ENCODE measurements at regions not wholly inside any gene's neighbourhood (a gene's known extent, or its start where the extent isn't known, plus 50 kb on each side); places are given as distances from the start of the nearest gene placed in this dataset.

DNA sequence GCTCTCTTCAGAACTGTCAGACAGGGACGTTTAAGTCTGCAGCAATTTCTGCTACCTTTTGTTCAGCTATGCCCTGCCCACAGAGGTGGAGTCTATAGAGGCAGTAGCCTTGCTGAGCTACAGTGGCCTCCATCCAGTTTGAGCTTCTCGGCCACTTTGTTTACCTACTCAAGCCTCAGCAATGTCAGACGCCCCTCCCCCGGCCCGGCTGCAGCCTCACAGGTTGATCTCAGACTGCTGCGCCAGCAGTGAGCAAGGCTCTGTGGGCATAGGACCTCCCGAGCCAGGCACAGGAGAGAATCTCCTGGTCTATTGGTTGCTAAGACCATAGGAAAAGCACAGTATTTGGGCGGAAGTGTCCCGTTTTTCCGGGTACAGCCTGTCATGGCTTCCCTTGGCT, 89.9 kb upstream of the PDC start:
- POLR2A ChIA-PET: no interaction called here
- H3K9ac ChIP-seq (ENCODE audit: low read length): no peak overlapping the region

DNA sequence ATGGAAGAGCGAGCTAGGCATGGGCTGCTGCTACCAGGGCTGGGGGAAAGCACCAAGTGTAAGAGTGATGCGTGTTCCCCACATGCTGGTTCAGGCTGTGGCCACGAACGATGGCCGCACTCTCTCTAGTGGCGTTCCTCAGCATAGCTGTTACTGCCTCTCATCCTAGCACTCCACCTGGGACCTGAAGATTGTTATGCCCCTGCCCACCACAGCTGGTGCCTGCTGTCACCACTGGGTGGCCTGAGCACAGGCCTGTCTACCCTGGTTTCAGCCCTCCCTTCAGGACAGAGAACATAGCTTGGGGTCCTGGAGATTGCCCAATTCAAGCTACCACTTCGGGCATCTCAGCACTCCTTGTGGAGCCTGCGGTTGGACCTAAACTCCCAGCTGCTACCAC, 80.1 kb upstream of the PDC start:
- no peak overlapping the region for H3K4me3 ChIP-seq (replicated peaks in 1 of 2; ENCODE audit: low read depth in 1 of 2, low read length in 2 of 2)
- CTCF ChIA-PET: interaction anchor here (1.1 kb wide), 1 partner anchor 445 kb away, joined by 3 read pairs; no protein-coding TSS in a partner anchor
- no peak overlapping the region for H2AFZ ChIP-seq (ENCODE audit: low read depth, low read length, poor library complexity, severe bottlenecking)
- no peak overlapping the region for H3K9ac ChIP-seq (ENCODE audit: low read length)
- H3K27ac ChIP-seq (ENCODE audit: low read depth, low read length): no peak overlapping the region
- H3K79me2 ChIP-seq (ENCODE audit: insufficient read depth, low read length): no peaks in the 10 kb centered on the region
- H3K9me3 ChIP-seq (ENCODE audit: control insufficient read depth in 1 of 2, insufficient read depth in 1 of 2, low read depth in 1 of 2, low read length in 2 of 2): no peaks in the 10 kb centered on the region
- POLR2A ChIA-PET: no interaction called here
- no peaks in the 10 kb centered on the region for H3K4me1 ChIP-seq (ENCODE audit: control insufficient read depth in 1 of 2, insufficient read depth in 2 of 2, low read length in 2 of 2)
- intact Hi-C loops (cut with micrococcal nuclease): no loop called here
- BruUV-seq (replicated peaks): no TSS peak
- no peaks in the 10 kb centered on the region for H3K36me3 ChIP-seq (ENCODE audit: control insufficient read depth in 1 of 2, insufficient read depth in 2 of 2, low read length in 2 of 2)
- TF ChIP-seq JUND (IDR thresholded peaks at IDR 0.05): no peak
- TF ChIP-seq, protein P1, sequence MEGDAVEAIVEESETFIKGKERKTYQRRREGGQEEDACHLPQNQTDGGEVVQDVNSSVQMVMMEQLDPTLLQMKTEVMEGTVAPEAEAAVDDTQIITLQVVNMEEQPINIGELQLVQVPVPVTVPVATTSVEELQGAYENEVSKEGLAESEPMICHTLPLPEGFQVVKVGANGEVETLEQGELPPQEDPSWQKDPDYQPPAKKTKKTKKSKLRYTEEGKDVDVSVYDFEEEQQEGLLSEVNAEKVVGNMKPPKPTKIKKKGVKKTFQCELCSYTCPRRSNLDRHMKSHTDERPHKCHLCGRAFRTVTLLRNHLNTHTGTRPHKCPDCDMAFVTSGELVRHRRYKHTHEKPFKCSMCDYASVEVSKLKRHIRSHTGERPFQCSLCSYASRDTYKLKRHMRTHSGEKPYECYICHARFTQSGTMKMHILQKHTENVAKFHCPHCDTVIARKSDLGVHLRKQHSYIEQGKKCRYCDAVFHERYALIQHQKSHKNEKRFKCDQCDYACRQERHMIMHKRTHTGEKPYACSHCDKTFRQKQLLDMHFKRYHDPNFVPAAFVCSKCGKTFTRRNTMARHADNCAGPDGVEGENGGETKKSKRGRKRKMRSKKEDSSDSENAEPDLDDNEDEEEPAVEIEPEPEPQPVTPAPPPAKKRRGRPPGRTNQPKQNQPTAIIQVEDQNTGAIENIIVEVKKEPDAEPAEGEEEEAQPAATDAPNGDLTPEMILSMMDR (IDR thresholded peaks at IDR 0.05 in 2 of 3, conservative IDR thresholded peaks at IDR 0.05 in 1 of 3; ENCODE audit: borderline replicate concordance in 1 of 3, insufficient read depth in 1 of 3, low read depth in 2 of 3, low read length in 2 of 3): 0 out of 6 replicates have a peak, but pooled peaks of 1 of the 3 experiments have one; percentile 8
- ATAC-seq (0 out of 2 replicates have a peak, but pooled peaks have one; percentile 52), DNase-seq (ENCODE audit: low read depth, low spot score) (no peak)
- H3K9me2 ChIP-seq (ENCODE audit: insufficient read depth): no peaks in the 10 kb centered on the region
- no peaks in the 10 kb centered on the region for H3K27me3 ChIP-seq (ENCODE audit: insufficient read depth, low read length)
- H4K20me1 ChIP-seq (ENCODE audit: insufficient read depth): no peaks in the 10 kb centered on the region
- RAD21 ChIA-PET (ENCODE audit: low non-redundant PET in 1 of 2, low total read pairs in 2 of 2, uncharacterized antibody in 2 of 2, unreplicated experiment in 2 of 2): no interaction called here
- H3K4me2 ChIP-seq (ENCODE audit: low read length): no peak overlapping the region

More for the DNA sequence above, 89.9 kb upstream of the PDC start:
- no peaks in the 10 kb centered on the region for H4K20me1 ChIP-seq (ENCODE audit: insufficient read depth)
- ATAC-seq (no peak), DNase-seq (ENCODE audit: low read depth, low spot score) (no peak)
- no peaks in the 10 kb centered on the region for H3K9me2 ChIP-seq (ENCODE audit: insufficient read depth)
- no peak overlapping the region for H3K4me2 ChIP-seq (ENCODE audit: low read length)
- no peaks in the 10 kb centered on the region for H3K4me1 ChIP-seq (ENCODE audit: control insufficient read depth in 1 of 2, insufficient read depth in 2 of 2, low read length in 2 of 2)
- RAD21 ChIA-PET (ENCODE audit: low non-redundant PET in 1 of 2, low total read pairs in 2 of 2, uncharacterized antibody in 2 of 2, unreplicated experiment in 2 of 2): no interaction called here
- H3K36me3 ChIP-seq (ENCODE audit: control insufficient read depth in 1 of 2, insufficient read depth in 2 of 2, low read length in 2 of 2): no peaks in the 10 kb centered on the region
- TF ChIP-seq SRF (IDR thresholded peaks at IDR 0.05; ENCODE audit: low read depth) (no peak), FOSL1 (IDR thresholded peaks at IDR 0.05; ENCODE audit: low read depth) (no peak), JUND (IDR thresholded peaks at IDR 0.05) (no peak), SIN3A (IDR thresholded peaks at IDR 0.05; ENCODE audit: low read depth) (no peak), POLR2A (IDR thresholded peaks at IDR 0.05; ENCODE audit: borderline replicate concordance, extremely low read depth, insufficient read depth, insufficient read length) (no peak), EZH2phosphoT487 (IDR thresholded peaks at IDR 0.05; ENCODE audit: borderline replicate concordance) (no peak), POLR2AphosphoS5 (IDR thresholded peaks at IDR 0.05; ENCODE audit: low read depth, low read length) (no peak), SP1 (IDR thresholded peaks at IDR 0.05; ENCODE audit: low read depth) (no peak), EZH2 (IDR thresholded peaks at IDR 0.05) (no peak), TCF7L2 (IDR thresholded peaks at IDR 0.05; ENCODE audit: borderline replicate concordance, extremely low read depth, insufficient read depth, insufficient read length) (no peak)
- H3K27me3 ChIP-seq (ENCODE audit: insufficient read depth, low read length): no peaks in the 10 kb centered on the region
- no TSS peak for BruUV-seq (replicated peaks)
- H2AFZ ChIP-seq (ENCODE audit: low read depth, low read length, poor library complexity, severe bottlenecking): no peak overlapping the region
- intact Hi-C loops (cut with micrococcal nuclease): no loop called here
- no peaks in the 10 kb centered on the region for H3K9me3 ChIP-seq (ENCODE audit: control insufficient read depth in 1 of 2, insufficient read depth in 1 of 2, low read depth in 1 of 2, low read length in 2 of 2)
- CTCF ChIA-PET: no interaction called here
- H3K4me3 ChIP-seq (replicated peaks in 1 of 2; ENCODE audit: low read depth in 1 of 2, low read length in 2 of 2): no peak overlapping the region
- no peak overlapping the region for H3K27ac ChIP-seq (ENCODE audit: low read depth, low read length)
- H3K79me2 ChIP-seq (ENCODE audit: insufficient read depth, low read length): no peaks in the 10 kb centered on the region

Measured in HCT116 (cell line).